Osteocyte (in vitro differentiated cells): ENCODE measurements at regions not wholly inside any gene's neighbourhood (a gene's known extent, or its start where the extent isn't known, plus 50 kb on each side); places are given as distances from the start of the nearest gene placed in this dataset.

Experiments used
- DNase-seq: peaks from one replicate; pipeline ENCODE4 v3.0.0; 2021; ENCODE audit warnings: mixed read lengths; ENCODE audit not compliant: unreplicated experiment; ENCODE audit errors: extremely low spot score
- H3K27ac Mint-ChIP-seq: one replicate; pipeline ENCODE4 v1.8.0; 2021; ENCODE audit warnings: mild to moderate bottlenecking, mixed read lengths; ENCODE audit not compliant: unreplicated experiment
- H3K27me3 Mint-ChIP-seq: one replicate; pipeline ENCODE4 v1.8.0; 2021; ENCODE audit warnings: mixed read lengths; ENCODE audit not compliant: unreplicated experiment
- H3K36me3 Mint-ChIP-seq: one replicate; pipeline ENCODE4 v1.8.0; 2021; ENCODE audit warnings: mixed read lengths; ENCODE audit not compliant: unreplicated experiment
- H3K4me1 Mint-ChIP-seq: one replicate; pipeline ENCODE4 v1.8.0; 2021; ENCODE audit warnings: mixed read lengths; ENCODE audit not compliant: unreplicated experiment
- H3K4me3 Mint-ChIP-seq: one replicate; pipeline ENCODE4 v1.8.0; 2021; ENCODE audit warnings: mild to moderate bottlenecking, moderate library complexity, mixed read lengths; ENCODE audit not compliant: unreplicated experiment
- H3K9me3 Mint-ChIP-seq: one replicate; pipeline ENCODE4 v1.8.0; 2021; ENCODE audit warnings: mixed read lengths; ENCODE audit not compliant: unreplicated experiment
- TF ChIP-seq, protein P1 (sequence below): fragments of 200-600 bp; sonication (generic); IDR thresholded peaks from 2 replicates; pipeline ENCODE4 v1.5.0; 2021; ENCODE audit warnings: antibody characterized with exemption, mild to moderate bottlenecking, moderate library complexity

DNA sequence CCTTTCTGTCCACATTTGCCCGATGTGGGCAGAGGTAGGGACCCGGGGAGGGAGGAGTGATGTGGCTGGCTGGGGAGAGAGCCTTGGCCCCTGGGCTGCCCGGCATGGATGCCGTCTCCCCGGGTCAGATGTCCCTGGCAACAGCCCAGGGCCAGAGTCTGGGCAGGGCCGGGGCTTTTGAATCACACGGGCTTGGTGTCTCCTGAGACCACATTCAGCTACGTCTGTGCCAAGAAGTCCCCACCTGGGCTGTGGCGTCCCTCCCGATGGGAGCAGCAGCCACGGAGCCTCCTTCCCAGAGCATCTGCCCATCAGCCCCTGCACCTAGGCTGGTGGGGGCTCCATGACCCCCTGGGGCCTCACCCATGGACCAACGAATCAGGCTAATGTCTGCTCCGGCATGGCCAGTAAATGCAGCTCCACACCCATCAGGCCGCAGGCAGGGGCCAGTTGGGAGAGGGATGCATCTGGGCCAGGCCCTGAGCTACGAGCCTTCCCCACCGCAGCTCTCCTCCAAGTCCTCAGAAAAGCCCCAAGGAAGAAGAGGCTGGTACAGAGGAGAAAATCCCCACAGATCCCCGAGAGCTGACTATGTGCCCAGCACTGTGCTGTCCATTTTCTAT is 109.4 kb downstream of the RFLNA start:
- no peaks in the 10 kb centered on the region for H3K9me3 Mint-ChIP-seq
- peaks cover 37% of the 10 kb centered on the region for H3K4me1 Mint-ChIP-seq
- DNase-seq: no peak
- TF ChIP-seq, protein P1, sequence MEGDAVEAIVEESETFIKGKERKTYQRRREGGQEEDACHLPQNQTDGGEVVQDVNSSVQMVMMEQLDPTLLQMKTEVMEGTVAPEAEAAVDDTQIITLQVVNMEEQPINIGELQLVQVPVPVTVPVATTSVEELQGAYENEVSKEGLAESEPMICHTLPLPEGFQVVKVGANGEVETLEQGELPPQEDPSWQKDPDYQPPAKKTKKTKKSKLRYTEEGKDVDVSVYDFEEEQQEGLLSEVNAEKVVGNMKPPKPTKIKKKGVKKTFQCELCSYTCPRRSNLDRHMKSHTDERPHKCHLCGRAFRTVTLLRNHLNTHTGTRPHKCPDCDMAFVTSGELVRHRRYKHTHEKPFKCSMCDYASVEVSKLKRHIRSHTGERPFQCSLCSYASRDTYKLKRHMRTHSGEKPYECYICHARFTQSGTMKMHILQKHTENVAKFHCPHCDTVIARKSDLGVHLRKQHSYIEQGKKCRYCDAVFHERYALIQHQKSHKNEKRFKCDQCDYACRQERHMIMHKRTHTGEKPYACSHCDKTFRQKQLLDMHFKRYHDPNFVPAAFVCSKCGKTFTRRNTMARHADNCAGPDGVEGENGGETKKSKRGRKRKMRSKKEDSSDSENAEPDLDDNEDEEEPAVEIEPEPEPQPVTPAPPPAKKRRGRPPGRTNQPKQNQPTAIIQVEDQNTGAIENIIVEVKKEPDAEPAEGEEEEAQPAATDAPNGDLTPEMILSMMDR: no peak
- peaks cover 32% of the 10 kb centered on the region for H3K36me3 Mint-ChIP-seq
- no peaks in the 10 kb centered on the region for H3K27me3 Mint-ChIP-seq
- H3K27ac Mint-ChIP-seq: peak overlapping the region; percentile 18
- H3K4me3 Mint-ChIP-seq: no peak overlapping the region

DNA sequence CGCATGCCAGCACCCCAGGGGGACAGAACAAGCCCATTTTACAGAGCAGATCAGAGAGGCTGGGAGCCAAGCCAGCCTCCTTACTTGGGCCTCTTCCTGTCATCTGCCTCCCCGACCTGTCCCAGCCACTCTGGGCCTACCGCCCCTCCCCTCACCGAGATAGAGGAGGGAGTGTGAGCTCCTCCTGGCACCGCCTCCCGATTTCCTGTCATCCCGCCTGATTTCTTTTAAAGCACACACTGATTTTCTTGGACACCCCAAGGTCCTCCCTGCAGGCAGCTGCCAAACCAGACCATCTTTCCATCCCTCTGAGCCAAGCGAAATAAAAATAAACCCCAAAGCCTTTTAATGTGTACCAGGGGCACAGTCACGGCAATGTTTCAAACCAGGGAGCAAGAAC is 108.4 kb downstream of the RFLNA start:
- Mint-ChIP-seq H3K4me3 (no peak overlapping the region), H3K4me1 (peaks cover 37% of the 10 kb centered on the region), H3K27me3 (no peaks in the 10 kb centered on the region)

GRCh38 chr12:124402248-124403066 is 107.6 kb downstream of the RFLNA start:
- peaks cover 33% of the 10 kb centered on the region for H3K36me3 Mint-ChIP-seq
- no peak for DNase-seq
- no peaks in the 10 kb centered on the region for H3K9me3 Mint-ChIP-seq
- peaks cover 40% of the 10 kb centered on the region for H3K4me1 Mint-ChIP-seq
- TF ChIP-seq, protein P1: no peak
- no peaks in the 10 kb centered on the region for H3K27me3 Mint-ChIP-seq
- H3K27ac Mint-ChIP-seq: no peak overlapping the region
- H3K4me3 Mint-ChIP-seq: no peak overlapping the region

More for the DNA sequence above, 108.4 kb downstream of the RFLNA start:
- H3K9me3 Mint-ChIP-seq: no peaks in the 10 kb centered on the region
- peak overlapping the region; percentile 15 for H3K27ac Mint-ChIP-seq
- DNase-seq: no peak
- TF ChIP-seq, protein P1: no peak
- peaks cover 32% of the 10 kb centered on the region for H3K36me3 Mint-ChIP-seq

GRCh38 chr12:124401704-124402221 is 106.9 kb downstream of the RFLNA start:
- TF ChIP-seq, protein P1: no peak
- Mint-ChIP-seq H3K27ac (no peak overlapping the region), H3K4me3 (no peak overlapping the region)

GRCh38 chr12:124400124-124400523 is 105.2 kb downstream of the RFLNA start:
- H3K27me3 Mint-ChIP-seq: no peaks in the 10 kb centered on the region
- no peak overlapping the region for H3K27ac Mint-ChIP-seq
- H3K9me3 Mint-ChIP-seq: no peaks in the 10 kb centered on the region
- peaks cover 24% of the 10 kb centered on the region for H3K36me3 Mint-ChIP-seq
- DNase-seq: no peak
- no peak overlapping the region for H3K4me3 Mint-ChIP-seq
- peaks cover 57% of the 10 kb centered on the region for H3K4me1 Mint-ChIP-seq
- TF ChIP-seq, protein P1: no peak

More at GRCh38 chr12:124401704-124402221, 106.9 kb downstream of the RFLNA start:
- Mint-ChIP-seq H3K27me3 (no peaks in the 10 kb centered on the region), H3K36me3 (peaks cover 26% of the 10 kb centered on the region), H3K9me3 (no peaks in the 10 kb centered on the region), H3K4me1 (peaks cover 43% of the 10 kb centered on the region)
- no peak for DNase-seq
